ENCODE measurements at regions not wholly inside any gene's neighbourhood (a gene's known extent, or its start where the extent isn't known, plus 50 kb on each side); places are given as distances from the start of the nearest gene placed in this dataset.

DNA sequence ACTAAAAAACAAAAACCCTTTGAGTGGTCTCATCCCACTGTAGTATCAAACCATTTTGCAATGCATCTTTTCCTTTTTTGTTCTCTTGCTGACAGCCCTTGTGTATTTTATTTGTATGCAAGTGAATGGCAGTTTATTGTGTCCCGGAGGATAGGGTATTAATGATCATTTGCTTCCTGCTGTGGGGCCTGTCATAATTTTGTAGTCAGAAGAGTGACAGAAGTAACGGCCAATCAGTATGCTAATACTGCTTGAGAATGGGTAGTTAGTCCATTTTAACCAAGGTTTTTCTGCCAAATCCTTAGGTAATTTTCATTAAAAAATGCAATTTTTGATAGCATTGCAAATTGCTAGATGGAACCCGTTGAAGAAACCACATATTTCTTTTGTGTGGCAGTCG is 75.5 kb upstream of the PLSCR5 start:
- ATAC-seq (ENCODE audit: low read depth in 2 of 2) (no peak), DNase-seq (no peak)
- H3K9me3 Mint-ChIP-seq = peaks cover 0 to 2% (median 0%) of the 10 kb centered on the region in 7 donors
- H3K4me3 Mint-ChIP-seq = no peak overlapping the region
- H3K27ac Mint-ChIP-seq = no peak overlapping the region
- no peaks in the 10 kb centered on the region for H3K4me1 Mint-ChIP-seq
- no peaks in the 10 kb centered on the region for H3K36me3 Mint-ChIP-seq
- H3K27me3 Mint-ChIP-seq = no peaks in the 10 kb centered on the region

DNA sequence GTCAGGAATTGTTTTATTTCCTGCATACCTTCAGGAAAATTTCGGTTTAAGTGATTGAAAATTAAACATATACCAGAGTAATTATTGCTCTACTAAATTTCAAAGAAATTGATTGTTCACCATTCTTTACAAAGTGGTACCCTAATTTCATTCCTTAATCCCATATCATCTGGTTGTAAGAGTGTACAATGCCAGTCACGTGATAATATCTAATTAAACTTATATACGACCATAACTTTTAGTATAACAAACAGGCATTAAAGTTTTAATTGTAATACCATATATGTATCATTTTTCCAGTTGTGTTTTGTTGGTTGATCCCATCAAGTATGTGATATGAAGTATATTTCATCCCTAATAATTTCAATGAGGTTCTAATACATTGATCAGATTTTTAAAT is 74.8 kb upstream of the PLSCR5 start:
- no peak for DNase-seq
- peaks cover 0 to 2% (median 0%) of the 10 kb centered on the region in 7 donors for H3K9me3 Mint-ChIP-seq
- H3K4me1 Mint-ChIP-seq = no peaks in the 10 kb centered on the region
- H3K4me3 Mint-ChIP-seq = no peak overlapping the region
- H3K27me3 Mint-ChIP-seq = no peaks in the 10 kb centered on the region
- no peak overlapping the region for H3K27ac Mint-ChIP-seq
- no peak for ATAC-seq (ENCODE audit: low read depth in 2 of 2)
- no peaks in the 10 kb centered on the region for H3K36me3 Mint-ChIP-seq

DNA sequence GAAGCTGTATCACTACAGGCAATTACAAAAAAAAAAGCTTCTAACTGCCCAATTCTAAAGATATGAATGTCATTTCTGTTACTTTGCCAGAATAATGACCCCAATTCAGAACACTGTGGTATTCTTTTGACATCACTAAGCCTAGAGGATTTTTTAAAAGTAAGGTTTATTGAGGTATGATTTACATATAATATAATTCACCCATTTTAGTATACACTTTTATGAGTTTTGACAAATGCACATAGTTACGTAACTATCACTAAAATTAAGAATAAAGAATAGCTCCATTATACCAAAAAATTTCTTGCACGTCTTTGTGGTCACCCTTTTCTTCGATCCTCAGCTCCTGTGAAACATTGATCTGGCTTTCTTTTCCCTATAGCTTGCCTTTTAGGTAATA is 74.0 kb upstream of the PLSCR5 start:
- no peaks in the 10 kb centered on the region for H3K27me3 Mint-ChIP-seq
- no peak for ATAC-seq (ENCODE audit: low read depth in 2 of 2)

DNA sequence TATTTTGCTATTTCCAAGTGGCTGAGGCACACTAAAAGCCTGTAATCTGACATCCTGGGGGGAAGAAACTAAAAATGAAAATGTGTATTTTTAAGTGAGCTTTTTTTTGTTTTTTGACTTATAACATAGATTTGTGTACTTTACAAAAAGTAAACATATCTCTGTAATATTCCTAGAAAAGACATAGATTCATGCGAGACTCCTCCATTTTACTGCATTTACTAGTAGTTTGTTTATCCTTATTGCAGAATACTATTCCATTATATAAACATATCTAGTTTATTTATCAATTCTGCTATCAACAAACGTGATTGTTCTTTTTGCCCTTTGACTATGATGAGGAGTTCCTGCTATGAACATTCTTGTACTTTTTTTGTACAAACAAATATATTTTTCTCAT is 67.8 kb upstream of the PLSCR5 start:
- Mint-ChIP-seq H3K4me3 (no peak overlapping the region), H3K4me1 (no peaks in the 10 kb centered on the region), H3K36me3 (no peaks in the 10 kb centered on the region), H3K27me3 (no peaks in the 10 kb centered on the region), H3K27ac (no peak overlapping the region), H3K9me3 (peaks cover 0 to 4% (median 0%) of the 10 kb centered on the region in 7 donors)
- DNase-seq (no peak), ATAC-seq (ENCODE audit: low read depth in 2 of 2) (no peak)

More for the DNA sequence above, 74.0 kb upstream of the PLSCR5 start:
- no peak for DNase-seq
- Mint-ChIP-seq H3K27ac (no peak overlapping the region), H3K36me3 (no peaks in the 10 kb centered on the region), H3K9me3 (peaks cover 0 to 2% (median 0%) of the 10 kb centered on the region in 7 donors), H3K4me3 (no peak overlapping the region), H3K4me1 (no peaks in the 10 kb centered on the region)

DNA sequence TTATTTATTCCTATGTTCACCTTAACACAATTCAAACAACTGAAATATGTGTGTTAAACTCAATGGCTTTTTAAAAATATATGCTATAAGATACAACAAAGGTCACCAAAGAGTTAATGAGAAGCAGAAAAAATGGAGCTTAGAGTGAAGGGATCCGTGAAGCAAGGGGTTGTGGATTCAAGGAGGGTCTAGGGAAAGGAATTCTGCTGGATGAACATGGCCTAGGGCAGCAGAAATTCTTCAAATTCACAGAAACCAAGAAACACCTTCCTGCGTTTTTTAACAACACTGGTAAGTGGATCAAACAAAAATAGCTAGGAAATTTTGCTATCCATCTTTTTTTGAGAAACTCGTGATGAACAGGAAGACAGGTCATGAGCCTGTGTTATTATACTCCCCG is 59.3 kb upstream of the PLSCR5 start:
- Mint-ChIP-seq H3K4me1 (no peaks in the 10 kb centered on the region), H3K36me3 (peaks cover 0 to 6% of the 10 kb centered on the region in 2 donors), H3K9me3 (peaks cover 0 to 16% (median 2%) of the 10 kb centered on the region in 7 donors), H3K27ac (no peak overlapping the region), H3K27me3 (no peaks in the 10 kb centered on the region), H3K4me3 (no peak overlapping the region)
- DNase-seq (no peak), ATAC-seq (ENCODE audit: low read depth in 2 of 2) (no peak)

DNA sequence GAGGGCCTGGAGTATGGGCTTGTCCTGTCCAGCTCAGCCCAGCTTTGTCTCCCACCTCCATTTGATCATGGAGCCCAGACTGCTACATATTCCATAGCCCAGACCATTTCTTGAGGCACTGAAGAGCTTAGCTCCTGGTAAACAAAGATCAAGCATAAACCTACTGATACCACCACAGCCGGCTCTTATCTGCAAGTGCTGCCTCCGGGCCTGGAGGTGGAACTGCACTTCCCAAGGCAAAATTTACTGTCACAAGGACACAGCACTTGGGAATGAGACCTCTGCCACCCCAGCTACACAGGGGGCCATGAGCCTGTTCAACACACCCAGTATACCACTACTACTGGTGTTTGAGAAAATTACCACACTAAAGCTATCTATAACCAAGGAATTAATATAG is 53.7 kb upstream of the PLSCR5 start:
- Mint-ChIP-seq H3K27me3 (no peaks in the 10 kb centered on the region), H3K36me3 (peaks cover 0 to 6% of the 10 kb centered on the region in 2 donors), H3K9me3 (peaks cover 0 to 25% (median 4%) of the 10 kb centered on the region in 7 donors), H3K4me3 (no peak overlapping the region), H3K27ac (no peak overlapping the region), H3K4me1 (no peaks in the 10 kb centered on the region)
- ATAC-seq (ENCODE audit: low read depth in 2 of 2) (no peak), DNase-seq (no peak)

DNA sequence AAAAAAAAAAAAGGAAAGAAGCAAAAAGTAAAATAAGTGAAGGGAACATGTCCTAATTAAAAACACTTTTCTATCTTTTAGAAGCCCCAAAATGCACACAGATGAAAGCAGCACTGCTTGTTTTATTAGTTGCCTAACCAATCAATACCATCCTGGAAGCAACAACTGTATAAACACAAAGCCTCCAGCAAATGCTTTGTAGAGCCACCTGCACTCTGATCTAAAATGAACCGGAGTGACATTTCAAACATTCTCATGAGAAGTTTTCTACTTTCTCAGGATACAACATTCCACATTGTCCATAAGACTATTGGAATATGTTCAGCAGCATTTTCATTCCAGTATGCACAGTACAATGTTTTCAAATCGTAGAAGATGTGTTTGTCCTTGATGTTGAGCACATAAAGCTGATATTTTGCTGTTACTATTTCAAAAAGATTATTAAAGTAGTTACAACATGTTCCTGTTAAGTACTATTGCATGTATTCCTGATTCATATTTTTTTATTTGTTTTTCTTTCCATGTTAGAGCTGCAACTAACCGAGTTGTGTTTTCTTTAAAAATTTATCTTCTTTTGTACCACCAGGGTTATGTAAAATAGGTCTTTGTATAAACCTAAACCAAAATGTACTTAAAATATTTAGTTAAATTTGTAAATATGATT is 50.3 kb upstream of the PLSCR5 start:
- H3K4me1 Mint-ChIP-seq = no peaks in the 10 kb centered on the region
- peaks cover 0 to 6% (median 0%) of the 10 kb centered on the region in 3 donors for H3K27me3 Mint-ChIP-seq
- H3K9me3 Mint-ChIP-seq = peaks cover 0 to 20% (median 4%) of the 10 kb centered on the region in 7 donors
- ATAC-seq (ENCODE audit: low read depth in 2 of 2) (no peak), DNase-seq (no peak)
- H3K4me3 Mint-ChIP-seq = no peak overlapping the region
- H3K27ac Mint-ChIP-seq = no peak overlapping the region
- peaks cover 0 to 6% of the 10 kb centered on the region in 2 donors for H3K36me3 Mint-ChIP-seq

All from naive B cell (primary cell).